Liver (tissue), 8 donors: ENCODE measurements at regions not wholly inside any gene's neighbourhood (a gene's known extent, or its start where the extent isn't known, plus 50 kb on each side); places are given as distances from the start of the nearest gene placed in this dataset.

Experiments used
- DNase-seq: peaks from one replicate; pipeline ENCODE4 v3.0.0-alpha.2; 2017; ENCODE audit warnings: low spot score
- H3K27ac ChIP-seq, 2 donors: one replicate each; pipeline ENCODE4 v1.7.0; 2013; ENCODE audit warnings: inconsistent platforms in 2 of 2, low read length in 2 of 2, control low read depth in 1 of 2, low read depth in 1 of 2, mild to moderate bottlenecking in 1 of 2
- H3K27me3 ChIP-seq, 4 donors: one replicate each; pipeline versions ENCODE4 v1.6.1 to v1.7.0; 2013; ENCODE audit warnings: low read length in 3 of 4, inconsistent platforms in 1 of 4, mild to moderate bottlenecking in 1 of 4, moderate library complexity in 1 of 4; ENCODE audit not compliant: control insufficient read depth in 4 of 4, insufficient read depth in 4 of 4
- H3K36me3 ChIP-seq, 4 donors: one replicate each; pipeline versions ENCODE4 v1.6.1 to v1.7.0; 2013; ENCODE audit warnings: low read length in 3 of 4, mild to moderate bottlenecking in 3 of 4, low read depth in 1 of 4, moderate library complexity in 1 of 4; ENCODE audit not compliant: control insufficient read depth in 4 of 4, insufficient read depth in 3 of 4
- H3K4me1 ChIP-seq, 4 donors: one replicate each; pipeline versions ENCODE4 v1.6.1 to v1.7.0; 2013; ENCODE audit warnings: low read length in 3 of 4, mild to moderate bottlenecking in 3 of 4, moderate library complexity in 1 of 4; ENCODE audit not compliant: control insufficient read depth in 4 of 4, insufficient read depth in 4 of 4
- H3K4me3 ChIP-seq, 3 donors: one replicate each; pipeline versions ENCODE4 v1.6.1 to v1.7.0; 2013; ENCODE audit warnings: low read length in 3 of 3, control low read depth in 1 of 3, low read depth in 1 of 3, mild to moderate bottlenecking in 1 of 3
- H3K9ac ChIP-seq, 2 donors: one replicate each; pipeline ENCODE4 v1.7.0; 2013; ENCODE audit warnings: low read length in 2 of 2, mild to moderate bottlenecking in 2 of 2, moderate library complexity in 2 of 2, control low read depth in 1 of 2, low read depth in 1 of 2
- H3K9me3 ChIP-seq, 4 donors: one replicate each; pipeline versions ENCODE4 v1.6.1 to v1.7.0; 2013; ENCODE audit warnings: low read length in 3 of 4; ENCODE audit not compliant: control insufficient read depth in 4 of 4
- ATF3 ChIP-seq: IDR thresholded peaks from 2 replicates; pipeline ENCODE4 v1.6.1; 2016; ENCODE audit warnings: antibody characterized with exemption
- CTCF ChIP-seq: fragments of 150-350 bp; IDR thresholded peaks from 2 replicates; pipeline ENCODE4 v1.5.1; 2017; ENCODE audit warnings: improper control_type of control experiment, low read depth, low read length; ENCODE audit not compliant: missing input control
- EGR1 ChIP-seq, 2 donors: IDR thresholded peaks; 2 replicates each; pipeline ENCODE4 v1.6.1; 2016 to 2018; ENCODE audit warnings: antibody characterized with exemption in 2 of 2, low read depth in 2 of 2
- FOXA1 ChIP-seq: IDR thresholded peaks from 2 replicates; pipeline ENCODE4 v1.6.1; 2016; ENCODE audit warnings: antibody characterized with exemption
- FOXA2 ChIP-seq: IDR thresholded peaks from 2 replicates; pipeline ENCODE4 v1.6.1; 2016; ENCODE audit warnings: antibody characterized with exemption
- GABPA ChIP-seq, 2 donors: IDR thresholded peaks in 1 of 2; conservative IDR thresholded peaks in 1 of 2; 2 replicates each; pipeline ENCODE4 v1.6.1; 2016; ENCODE audit warnings: antibody characterized with exemption in 2 of 2, mild to moderate bottlenecking in 1 of 2, moderate library complexity in 1 of 2
- HNF4G ChIP-seq: IDR thresholded peaks from 2 replicates; pipeline ENCODE4 v1.6.1; 2016; ENCODE audit warnings: antibody characterized with exemption
- JUND ChIP-seq, 2 donors: IDR thresholded peaks; 2 replicates each; pipeline ENCODE4 v1.6.1; 2016; ENCODE audit warnings: antibody characterized with exemption in 2 of 2
- MAX ChIP-seq: IDR thresholded peaks from 2 replicates; pipeline ENCODE4 v1.6.1; 2016; ENCODE audit warnings: antibody characterized with exemption
- NR2F2 ChIP-seq: IDR thresholded peaks from 2 replicates; pipeline ENCODE4 v1.6.1; 2016; ENCODE audit warnings: antibody characterized with exemption
- RAD21 ChIP-seq, 2 donors: IDR thresholded peaks; 2 replicates each; pipeline ENCODE4 v1.6.1; 2016; ENCODE audit warnings: antibody characterized with exemption in 2 of 2, mild to moderate bottlenecking in 2 of 2
- REST ChIP-seq: IDR thresholded peaks from 2 replicates; pipeline ENCODE4 v1.6.1; 2016; ENCODE audit warnings: antibody characterized with exemption, mild to moderate bottlenecking
- RXRA ChIP-seq, 2 donors: IDR thresholded peaks; 2 replicates each; pipeline ENCODE4 v1.6.1; 2017 to 2018; ENCODE audit warnings: antibody characterized with exemption in 2 of 2, mild to moderate bottlenecking in 1 of 2
- SP1 ChIP-seq: IDR thresholded peaks from 2 replicates; pipeline ENCODE4 v1.6.1; 2018; ENCODE audit warnings: antibody characterized with exemption, mild to moderate bottlenecking
- TAF1 ChIP-seq: conservative IDR thresholded peaks from 2 replicates; pipeline ENCODE4 v1.6.1; 2016; ENCODE audit warnings: antibody characterized with exemption, mild to moderate bottlenecking
- YY1 ChIP-seq: IDR thresholded peaks from 2 replicates; pipeline ENCODE4 v1.6.1; 2016; ENCODE audit warnings: antibody characterized with exemption, mild to moderate bottlenecking
- WGBS: extraction: QIAGEN DNeasy Blood & Tissue Kit; methylation state at CpG from one replicate; pipeline ENCODE4 v1.1.7; 2013; 5-methylcytosine and 5-hydroxymethylcytosine counted together
- donor health status: healthy.
- donor health status: healthy.
- donor health status: healthy.
- donor health status: healthy.
- donor health status: healthy.

GRCh38 chr14:97359341-97359740, 562.2 kb downstream of the VRK1 start (continued):
- TF ChIP-seq ATF3 (no peak), CTCF (no peak), GABPA (IDR thresholded peaks at IDR 0.05 in 1 of 2, conservative IDR thresholded peaks at IDR 0.05 in 1 of 2) (no peak), YY1 (no peak)

- no peak overlapping the region for H3K27ac ChIP-seq
- no peaks in the 10 kb centered on the region for H3K36me3 ChIP-seq
- DNase-seq = no peak
- H3K9ac ChIP-seq = no peak overlapping the region
- no peak overlapping the region for H3K4me3 ChIP-seq
- no peak for TF ChIP-seq MAX
- no peak for TF ChIP-seq NR2F2
- TF ChIP-seq YY1 = no peak
- TF ChIP-seq TAF1 = no peak
- TF ChIP-seq HNF4G = no peak
- TF ChIP-seq ATF3 = no peak
- TF ChIP-seq EGR1 (IDR thresholded peaks at IDR 0.05; ENCODE audit: low read depth in 2 of 2) = no peak
- TF ChIP-seq RXRA (IDR thresholded peaks at IDR 0.05) = no peak
- no peak for TF ChIP-seq REST
- TF ChIP-seq JUND (IDR thresholded peaks at IDR 0.05) = no peak
- TF ChIP-seq CTCF = no peak
- TF ChIP-seq RAD21 (IDR thresholded peaks at IDR 0.05) = no peak
- no peak for TF ChIP-seq SP1
- TF ChIP-seq FOXA1 = no peak
- no peak for TF ChIP-seq FOXA2
- H3K27me3 ChIP-seq = no peaks in the 10 kb centered on the region
- no peaks in the 10 kb centered on the region for H3K4me1 ChIP-seq
- WGBS = 93% methylated on average over 6 of the region's 6 CpGs
- H3K9me3 ChIP-seq = no peaks in the 10 kb centered on the region
Measured at GRCh38 chr14:97361181-97361580, 564.0 kb downstream of the VRK1 start.
